ENCODE measurements at regions not wholly inside any gene's neighbourhood (a gene's known extent, or its start where the extent isn't known, plus 50 kb on each side); places are given as distances from the start of the nearest gene placed in this dataset.

- TF ChIP-seq TAF1 (IDR thresholded peaks at IDR 0.05; ENCODE audit: low read depth) (no peak), REST (IDR thresholded peaks at IDR 0.05; ENCODE audit: low read depth) (no peak), RAD21 (IDR thresholded peaks at IDR 0.05; ENCODE audit: low read depth) (no peak), CREB1 (IDR thresholded peaks at IDR 0.05; ENCODE audit: low read depth) (no peak), EP300 (IDR thresholded peaks at IDR 0.05; ENCODE audit: borderline replicate concordance) (no peak), ZBTB7A (IDR thresholded peaks at IDR 0.05; ENCODE audit: low read depth) (no peak), USF1 (IDR thresholded peaks at IDR 0.05) (no peak), TCF12 (IDR thresholded peaks at IDR 0.05; ENCODE audit: low read depth) (no peak)
These were observed 648.5 kb upstream of the NRP1 start for GRCh38 chr10:33982995-33983394.

- TF ChIP-seq YY1 (IDR thresholded peaks at IDR 0.05; ENCODE audit: low read depth) (no peak), RAD21 (IDR thresholded peaks at IDR 0.05; ENCODE audit: low read depth) (no peak), CREB1 (IDR thresholded peaks at IDR 0.05; ENCODE audit: low read depth) (no peak), NFIC (IDR thresholded peaks at IDR 0.05) (no peak), EGR1 (IDR thresholded peaks at IDR 0.05) (no peak), REST (IDR thresholded peaks at IDR 0.05; ENCODE audit: low read depth) (no peak), USF1 (IDR thresholded peaks at IDR 0.05) (no peak)
These were observed 646.8 kb upstream of the NRP1 start for GRCh38 chr10:33981301-33981700.

- TF ChIP-seq REST (IDR thresholded peaks at IDR 0.05; ENCODE audit: low read depth) (no peak), YY1 (IDR thresholded peaks at IDR 0.05; ENCODE audit: low read depth) (no peak), MAX (IDR thresholded peaks at IDR 0.05) (no peak), CREB1 (IDR thresholded peaks at IDR 0.05; ENCODE audit: low read depth) (no peak), USF1 (IDR thresholded peaks at IDR 0.05) (no peak), TEAD4 (IDR thresholded peaks at IDR 0.05) (no peak), TAF1 (IDR thresholded peaks at IDR 0.05; ENCODE audit: low read depth) (no peak), TCF12 (IDR thresholded peaks at IDR 0.05; ENCODE audit: low read depth) (no peak), EGR1 (IDR thresholded peaks at IDR 0.05) (no peak)
These were observed 644.7 kb upstream of the NRP1 start for GRCh38 chr10:33979195-33979594.

- TF ChIP-seq RAD21 (IDR thresholded peaks at IDR 0.05; ENCODE audit: low read depth) (no peak), USF1 (IDR thresholded peaks at IDR 0.05) (no peak), EGR1 (IDR thresholded peaks at IDR 0.05) (no peak), YY1 (IDR thresholded peaks at IDR 0.05; ENCODE audit: low read depth) (no peak), ZBTB7A (IDR thresholded peaks at IDR 0.05; ENCODE audit: low read depth) (no peak), TCF12 (IDR thresholded peaks at IDR 0.05; ENCODE audit: low read depth) (no peak), CEBPB (IDR thresholded peaks at IDR 0.05) (no peak), NFIC (IDR thresholded peaks at IDR 0.05) (no peak), TAF1 (IDR thresholded peaks at IDR 0.05; ENCODE audit: low read depth) (no peak), CREB1 (IDR thresholded peaks at IDR 0.05; ENCODE audit: low read depth) (no peak), REST (IDR thresholded peaks at IDR 0.05; ENCODE audit: low read depth) (no peak)
These were observed 641.0 kb upstream of the NRP1 start for GRCh38 chr10:33975481-33975880.
